ENCODE measurements at regions not wholly inside any gene's neighbourhood (a gene's known extent, or its start where the extent isn't known, plus 50 kb on each side); places are given as distances from the start of the nearest gene placed in this dataset.

GRCh38 chr6:49110916-49111315, 352.1 kb downstream of the MMUT start:
- Histone ChIP-seq H3K27ac (ENCODE audit: extremely low read length, insufficient read depth, low read length) (no peak overlapping the region), H3K4me1 (ENCODE audit: insufficient read depth, low read length) (no peaks in the 10 kb centered on the region), H3K79me2 (ENCODE audit: insufficient read depth, low read length) (no peaks in the 10 kb centered on the region), H3K27me3 (ENCODE audit: control insufficient read depth in 1 of 2, insufficient read depth in 2 of 2, low read length in 2 of 2) (no peaks in the 10 kb centered on the region), H3K4me3 (replicated peaks in 1 of 3; ENCODE audit: insufficient read depth in 1 of 3, low read depth in 2 of 3, low read length in 3 of 3) (no peak overlapping the region), H2AFZ (ENCODE audit: low read length) (no peak overlapping the region), H3K9me3 (ENCODE audit: low read length) (no peaks in the 10 kb centered on the region), H3K4me2 (ENCODE audit: low read depth, low read length) (no peak overlapping the region), H3K36me3 (replicated peaks in 1 of 2; ENCODE audit: control insufficient read depth in 1 of 2, insufficient read depth in 2 of 2, low read length in 2 of 2) (no peaks in the 10 kb centered on the region), H3K9ac (ENCODE audit: insufficient read depth, low read depth, low read length) (no peak overlapping the region), H4K20me1 (ENCODE audit: insufficient read depth, low read length) (no peaks in the 10 kb centered on the region)
- FAIRE-seq (no peak), ATAC-seq (no peak), DNase-seq (ENCODE audit: low spot score) (no peak)
- intact Hi-C loops (cut with micrococcal nuclease; ENCODE audit: unreplicated experiment) (no loop called here), in situ Hi-C loops (cut with HindIII; ENCODE audit: extremely low pct_ligation_motif_present, low pct_unique_long_range_greater_than_20kb) (no loop called here)
- WGBS (ENCODE audit: low lambda C conversion rate), result 3% methylated on average over 2 of the region's 2 CpGs
- ChIA-PET CTCF (ENCODE audit: low intra/inter-chr PET ratio, low total read pairs) (no interaction called here), POLR2A (no interaction called here)
- no TSS peak for BruUV-seq (replicated peaks)
- no peak for TF ChIP-seq NAIF1 (CRISPR knock-in tag; IDR thresholded peaks at IDR 0.05; ENCODE audit: borderline replicate concordance)
- TF ChIP-seq TRAFD1 (CRISPR knock-in tag; IDR thresholded peaks at IDR 0.05; ENCODE audit: borderline replicate concordance), result no peak
- TF ChIP-seq STAG1 (CRISPR knock-in tag; IDR thresholded peaks at IDR 0.05), result no peak
- no peak for TF ChIP-seq HIC2 (CRISPR knock-in tag; IDR thresholded peaks at IDR 0.05; ENCODE audit: low read depth)
- TF ChIP-seq EHMT2 (IDR thresholded peaks at IDR 0.05; ENCODE audit: borderline replicate concordance, low read depth, low read length), result no peak
- TF ChIP-seq CTCF (CRISPR knock-in tag; IDR thresholded peaks at IDR 0.05), result no peak
- no peak for TF ChIP-seq NFYC (CRISPR knock-in tag; IDR thresholded peaks at IDR 0.05)
- TF ChIP-seq ZNF788 (CRISPR knock-in tag; IDR thresholded peaks at IDR 0.05; ENCODE audit: borderline replicate concordance), result no peak
- no peak for TF ChIP-seq CBX5 (CRISPR knock-in tag; IDR thresholded peaks at IDR 0.05; ENCODE audit: borderline replicate concordance)
- TF ChIP-seq SOX6 (IDR thresholded peaks at IDR 0.05), result no peak
- no peak for TF ChIP-seq SOX6 (CRISPR knock-in tag; IDR thresholded peaks at IDR 0.05)
- TF ChIP-seq LCORL (IDR thresholded peaks at IDR 0.05), result no peak
- no peak for TF ChIP-seq LCORL (CRISPR knock-in tag; IDR thresholded peaks at IDR 0.05)
- TF ChIP-seq SRY (CRISPR knock-in tag; IDR thresholded peaks at IDR 0.05), result no peak
- no peak for TF ChIP-seq ZNF768 (CRISPR knock-in tag; IDR thresholded peaks at IDR 0.05)
- TF ChIP-seq KLF12 (CRISPR knock-in tag; IDR thresholded peaks at IDR 0.05; ENCODE audit: borderline replicate concordance), result no peak
- TF ChIP-seq RFXANK (CRISPR knock-in tag; IDR thresholded peaks at IDR 0.05), result no peak
- TF ChIP-seq ZNF839 (CRISPR knock-in tag; IDR thresholded peaks at IDR 0.05; ENCODE audit: borderline replicate concordance), result no peak
- TF ChIP-seq MTERF4 (CRISPR knock-in tag; IDR thresholded peaks at IDR 0.05), result no peak
